CD14-positive monocyte (primary cell): ENCODE measurements at regions not wholly inside any gene's neighbourhood (a gene's known extent, or its start where the extent isn't known, plus 50 kb on each side); places are given as distances from the start of the nearest gene placed in this dataset.

Experiments used
- DNase-seq, 3 donors: peaks; one replicate each; pipeline ENCODE4 v3.0.0-alpha.2; 2011 to 2022
- H2AFZ ChIP-seq: 2 replicates; pipeline ENCODE4 v1.6.0; 2012; ENCODE audit warnings: mild to moderate bottlenecking, low read depth, low read length, inconsistent platforms; ENCODE audit not compliant: insufficient read depth, poor library complexity, severe bottlenecking
- H3K27ac ChIP-seq, 2 donors: 1 replicate in 1 of 2; 2 replicates in 1 of 2; pipeline ENCODE4 v1.5.1; 2012 to 2013; ENCODE audit warnings: low read length in 2 of 2, control low read depth in 1 of 2, inconsistent platforms in 1 of 2, low read depth in 1 of 2, mild to moderate bottlenecking in 1 of 2
- H3K27me3 ChIP-seq, 2 donors: one replicate each; pipeline versions ENCODE4 v1.6.0 to v1.6.1; 2011 to 2013; ENCODE audit warnings: low read length in 2 of 2; ENCODE audit not compliant: control insufficient read depth in 2 of 2, insufficient read depth in 2 of 2
- H3K36me3 ChIP-seq, 2 donors: replicated peaks in 1 of 2; 1 replicate in 1 of 2; 2 replicates in 1 of 2; pipeline versions ENCODE4 v1.5.1 to v1.6.1; 2012 to 2013; ENCODE audit warnings: low read length in 2 of 2, control low read depth in 1 of 2, inconsistent platforms in 1 of 2, mild to moderate bottlenecking in 1 of 2; ENCODE audit not compliant: insufficient read depth in 2 of 2, control insufficient read depth in 1 of 2
- H3K4me1 ChIP-seq, 2 donors: 1 replicate in 1 of 2; 2 replicates in 1 of 2; pipeline versions ENCODE4 v1.5.1 to v1.6.1; 2012 to 2013; ENCODE audit warnings: low read length in 2 of 2, control low read depth in 1 of 2, inconsistent platforms in 1 of 2, mild to moderate bottlenecking in 1 of 2, moderate library complexity in 1 of 2; ENCODE audit not compliant: insufficient read depth in 2 of 2, control insufficient read depth in 1 of 2
- H3K4me2 ChIP-seq: replicated peaks from 2 replicates; pipeline ENCODE3; 2012; ENCODE audit warnings: low read length, moderate library complexity, mild to moderate bottlenecking; ENCODE audit not compliant: poor library complexity, severe bottlenecking; ENCODE audit errors: extremely low read depth
- H3K4me3 ChIP-seq, 3 experiments: fragments of 200-600 bp in 1 of 3; sonication (generic) in 1 of 3; replicated peaks in 1 of 3; 1 replicate in 2 of 3; 2 replicates in 1 of 3; pipeline ENCODE4 v1.5.1; 2011 to 2013; ENCODE audit warnings: low read length in 3 of 3, mild to moderate bottlenecking in 3 of 3, control low read depth in 2 of 3, low read depth in 2 of 3, inconsistent platforms in 1 of 3, moderate library complexity in 1 of 3
- H3K79me2 ChIP-seq: 2 replicates; pipeline ENCODE4 v1.6.0; 2012; ENCODE audit warnings: mild to moderate bottlenecking, control low read depth, inconsistent platforms, low read length, moderate library complexity; ENCODE audit not compliant: insufficient read depth
- H3K9ac ChIP-seq: 2 replicates; pipeline ENCODE4 v1.6.0; 2017; ENCODE audit warnings: low read length, mild to moderate bottlenecking; ENCODE audit not compliant: insufficient read depth, poor library complexity, severe bottlenecking
- H3K9me3 ChIP-seq, 2 donors: replicated peaks in 1 of 2; 1 replicate in 1 of 2; 2 replicates in 1 of 2; pipeline versions ENCODE4 v1.5.1 to v1.6.1; 2012 to 2013; ENCODE audit warnings: low read length in 2 of 2, control low read depth in 1 of 2; ENCODE audit not compliant: control insufficient read depth in 1 of 2, insufficient read depth in 1 of 2
- H4K20me1 ChIP-seq: 2 replicates; pipeline ENCODE4 v1.6.0; 2012; ENCODE audit warnings: mild to moderate bottlenecking, low read length, control low read depth, moderate library complexity; ENCODE audit not compliant: insufficient read depth
- H3K27ac Mint-ChIP-seq, 7 donors: one replicate each; pipeline ENCODE4 v1.8.0; 2020; ENCODE audit warnings: mild to moderate bottlenecking in 7 of 7, mixed read lengths in 7 of 7, moderate library complexity in 6 of 7, inconsistent platforms in 2 of 7
- H3K27me3 Mint-ChIP-seq, 3 donors: one replicate each; pipeline ENCODE4 v1.8.0; 2021 to 2022; ENCODE audit warnings: low read depth in 3 of 3, mild to moderate bottlenecking in 3 of 3, mixed read lengths in 3 of 3, moderate library complexity in 3 of 3, inconsistent platforms in 1 of 3
- H3K36me3 Mint-ChIP-seq, 2 donors: one replicate each; pipeline ENCODE4 v1.8.0; 2020; ENCODE audit warnings: mixed read lengths in 2 of 2, inconsistent platforms in 1 of 2, mild to moderate bottlenecking in 1 of 2
- H3K4me1 Mint-ChIP-seq: one replicate; pipeline ENCODE4 v1.8.0; 2020; ENCODE audit warnings: mild to moderate bottlenecking, mixed read lengths
- H3K4me3 Mint-ChIP-seq, 2 donors: one replicate each; pipeline ENCODE4 v1.8.0; 2020; ENCODE audit warnings: mild to moderate bottlenecking in 2 of 2, mixed read lengths in 2 of 2, moderate library complexity in 1 of 2
- H3K9me3 Mint-ChIP-seq, 7 donors: one replicate each; pipeline ENCODE4 v1.8.0; 2020 to 2022; ENCODE audit warnings: mixed read lengths in 7 of 7, mild to moderate bottlenecking in 6 of 7, moderate library complexity in 6 of 7, inconsistent platforms in 2 of 7
- CTCF ChIP-seq: fragments of 200-600 bp; IDR thresholded peaks from one replicate; pipeline ENCODE4 v1.8.0; 2022; ENCODE audit warnings: antibody characterized with exemption, mild to moderate bottlenecking
- WGBS: methylation state at CpG from one replicate; pipeline ENCODE4 v1.1.5; 2013; ENCODE audit warnings: missing lambda C conversion rate; ENCODE audit not compliant: insufficient coverage; 5-methylcytosine and 5-hydroxymethylcytosine counted together
- intact Hi-C, 2 donors: fragments of 100-400 bp; cut with micrococcal nuclease; formaldehyde crosslinking; loops; one replicate each; pipeline versions ENCODE4 v1.15.0 to v1.15.1; 2023

- H2AFZ ChIP-seq: peak overlapping the region; percentile 57
- WGBS: 45% methylated on average over 4 of the region's 13 CpGs
These were observed 289.2 kb downstream of the MN1 start for GRCh38 chr22:27512283-27512761.

GRCh38 chr22:27513021-27513420 lies 288.5 kb downstream of the MN1 start:
- peaks cover 7% of the 10 kb centered on the region for H3K4me1 Mint-ChIP-seq
- DNase-seq: no peak
- H3K27me3 Mint-ChIP-seq: peaks cover 0 to 5% (median 4%) of the 10 kb centered on the region in 3 donors
- no CpG with 5 or more reads among the region's 2 CpGs for WGBS
- intact Hi-C loops: no loop called here
- TF ChIP-seq CTCF: no peak
- no peak overlapping the region for H3K27ac ChIP-seq
- H3K4me1 ChIP-seq: no peaks in the 10 kb centered on the region
- no peaks in the 10 kb centered on the region for H3K36me3 Mint-ChIP-seq
- no peaks in the 10 kb centered on the region for H3K79me2 ChIP-seq
- H3K9ac ChIP-seq: no peak overlapping the region
- H3K4me3 ChIP-seq: no peak overlapping the region
- H3K36me3 ChIP-seq: no peaks in the 10 kb centered on the region
- H3K9me3 Mint-ChIP-seq: peaks cover 0 to 2% (median 0%) of the 10 kb centered on the region in 7 donors
- no peak overlapping the region for H3K4me3 Mint-ChIP-seq
- H3K27me3 ChIP-seq: no peaks in the 10 kb centered on the region
- no peaks in the 10 kb centered on the region for H4K20me1 ChIP-seq
- no peak overlapping the region for H2AFZ ChIP-seq
- H3K9me3 ChIP-seq: no peaks in the 10 kb centered on the region
- H3K4me2 ChIP-seq: no peak overlapping the region
- H3K27ac Mint-ChIP-seq: no peak overlapping the region

More at GRCh38 chr22:27512283-27512761, 289.2 kb downstream of the MN1 start:
- H3K9me3 ChIP-seq: no peaks in the 10 kb centered on the region
- no peak overlapping the region for H3K9ac ChIP-seq
- no peak overlapping the region for H3K27ac ChIP-seq
- intact Hi-C loops: no loop called here
- Mint-ChIP-seq H3K36me3 (no peaks in the 10 kb centered on the region), H3K27me3 (peaks cover 0 to 5% (median 4%) of the 10 kb centered on the region in 3 donors), H3K9me3 (peaks cover 0 to 2% (median 0%) of the 10 kb centered on the region in 7 donors), H3K4me1 (peaks cover 7% of the 10 kb centered on the region), H3K4me3 (peak overlapping the region in 1 of 2 donors; percentile 71), H3K27ac (no peak overlapping the region)
- H3K36me3 ChIP-seq: no peaks in the 10 kb centered on the region
- H3K4me3 ChIP-seq: no peak overlapping the region
- no peak for DNase-seq
- H4K20me1 ChIP-seq: no peaks in the 10 kb centered on the region
- no peaks in the 10 kb centered on the region for H3K27me3 ChIP-seq
- TF ChIP-seq CTCF: no peak
- H3K4me2 ChIP-seq: peak overlapping the region; percentile 23
- no peaks in the 10 kb centered on the region for H3K79me2 ChIP-seq
- H3K4me1 ChIP-seq: no peaks in the 10 kb centered on the region
